Activated naive CD8-positive, alpha-beta T cell treated with anti-CD3 and anti-CD28 coated beads, Interleukin-2, amount 10 ng/mL, durations not matched to agents 7 days and 5 days (primary cell): ENCODE measurements at regions not wholly inside any gene's neighbourhood (a gene's known extent, or its start where the extent isn't known, plus 50 kb on each side); places are given as distances from the start of the nearest gene placed in this dataset.
A peak's percentile ranks its signal among the peaks of the same experiment; 100 is the strongest.
"Not testable (repeated sequence)": the region's sequence is repeated elsewhere in the genome, so short reads cannot be mapped to it uniquely, and the experiment has no call there.

Experiments used
- ATAC-seq: fragments of 150-1000 bp; cut with Tn5 transposase; one replicate; pipeline ENCODE4 v1.10.0; 2021; ENCODE audit warnings: low read depth, moderate library complexity
- POLR2A ChIA-PET: fragments of 350-600 bp; sonication (Branson Sonifier 250); formaldehyde crosslinking; loops from one replicate; lab custom pipeline; 2021; ENCODE audit warnings: antibody characterized with exemption; lab: Charles Lee
- DNase-seq: peaks from one replicate; pipeline ENCODE4 v3.0.0; 2021
- H3K27ac Mint-ChIP-seq: one replicate; pipeline ENCODE4 v1.8.0; 2022; ENCODE audit warnings: mild to moderate bottlenecking, mixed read lengths
- H3K27me3 Mint-ChIP-seq: one replicate; pipeline ENCODE4 v1.8.0; 2022; ENCODE audit warnings: mild to moderate bottlenecking, moderate library complexity, mixed read lengths
- H3K36me3 Mint-ChIP-seq: one replicate; pipeline ENCODE4 v1.8.0; 2021; ENCODE audit warnings: mild to moderate bottlenecking, mixed read lengths
- H3K4me1 Mint-ChIP-seq: one replicate; pipeline ENCODE4 v1.8.0; 2021; ENCODE audit warnings: mixed read lengths
- H3K4me3 Mint-ChIP-seq: one replicate; pipeline ENCODE4 v1.8.0; 2022; ENCODE audit warnings: mild to moderate bottlenecking, moderate library complexity, mixed read lengths
- H3K9me3 Mint-ChIP-seq: one replicate; pipeline ENCODE4 v1.8.0; 2021; ENCODE audit warnings: mixed read lengths

- H3K9me3 Mint-ChIP-seq, H3K36me3 Mint-ChIP-seq, H3K27me3 Mint-ChIP-seq, DNase-seq, H3K27ac Mint-ChIP-seq, H3K4me1 Mint-ChIP-seq, ATAC-seq, H3K4me3 Mint-ChIP-seq, POLR2A ChIA-PET: not testable (repeated sequence)
Observed at GRCh38 chr15:30195355-30196008, 60.6 kb downstream of the GOLGA8T start.

GRCh38 chr15:30196009-30196375 is 61.1 kb downstream of the GOLGA8T start:
- DNase-seq (peak; percentile 46), ATAC-seq (peak; percentile 47)
- H3K36me3 Mint-ChIP-seq, H3K27ac Mint-ChIP-seq, POLR2A ChIA-PET, H3K9me3 Mint-ChIP-seq, H3K4me1 Mint-ChIP-seq, H3K27me3 Mint-ChIP-seq, H3K4me3 Mint-ChIP-seq: not testable (repeated sequence)

GRCh38 chr15:30196769-30197168 is 61.9 kb downstream of the GOLGA8T start:
- H3K27me3 Mint-ChIP-seq, DNase-seq, H3K27ac Mint-ChIP-seq, H3K4me1 Mint-ChIP-seq, POLR2A ChIA-PET, ATAC-seq, H3K36me3 Mint-ChIP-seq, H3K9me3 Mint-ChIP-seq, H3K4me3 Mint-ChIP-seq: not testable (repeated sequence)

DNA sequence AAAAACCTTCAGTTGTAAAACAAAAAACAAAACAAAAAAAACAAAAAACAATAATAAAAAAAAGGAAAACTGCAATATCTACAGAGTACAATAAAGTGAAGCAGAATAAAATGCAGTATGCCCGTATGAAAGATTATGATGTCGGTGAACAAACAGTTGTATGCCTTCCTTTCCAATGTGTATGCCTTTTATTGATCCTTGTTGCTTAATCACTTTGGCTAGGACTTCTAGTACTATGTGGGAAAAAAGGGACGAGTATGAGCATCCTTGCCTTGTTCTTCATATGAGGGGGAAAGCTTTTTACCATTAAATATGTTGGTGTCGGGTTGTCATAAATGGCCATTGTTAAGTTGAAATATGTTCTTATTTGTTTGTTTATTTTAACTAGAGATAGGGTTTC is 66.7 kb downstream of the GOLGA8T start:
- ATAC-seq, H3K36me3 Mint-ChIP-seq, POLR2A ChIA-PET, H3K4me3 Mint-ChIP-seq, H3K27ac Mint-ChIP-seq, H3K27me3 Mint-ChIP-seq, H3K9me3 Mint-ChIP-seq, H3K4me1 Mint-ChIP-seq, DNase-seq: not testable (repeated sequence)

DNA sequence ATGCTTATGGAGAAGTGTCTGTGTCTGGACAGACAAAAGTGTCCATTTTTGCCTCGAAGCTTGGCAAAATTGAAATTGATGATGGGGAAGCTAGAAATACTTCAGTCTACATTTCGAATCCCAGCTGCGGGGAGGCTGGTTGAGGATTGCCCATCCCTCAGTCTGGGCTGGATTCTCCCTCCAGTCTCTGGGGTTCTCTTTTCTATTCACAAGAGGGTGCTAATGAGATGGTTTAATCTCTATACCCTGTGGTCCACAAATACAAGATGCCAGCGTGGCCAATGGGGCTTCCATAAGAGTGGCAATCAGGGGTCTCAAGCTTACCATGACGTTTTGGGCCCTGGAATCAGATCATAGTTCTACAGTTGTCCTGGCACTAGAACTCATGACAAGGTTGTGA is 78.9 kb downstream of the GOLGA8T start:
- H3K27ac Mint-ChIP-seq, H3K36me3 Mint-ChIP-seq, ATAC-seq, H3K9me3 Mint-ChIP-seq, H3K4me3 Mint-ChIP-seq, POLR2A ChIA-PET, H3K4me1 Mint-ChIP-seq, H3K27me3 Mint-ChIP-seq, DNase-seq: not testable (repeated sequence)

GRCh38 chr15:30221803-30222202 is 87.0 kb downstream of the GOLGA8T start:
- POLR2A ChIA-PET, H3K27ac Mint-ChIP-seq, H3K36me3 Mint-ChIP-seq, H3K27me3 Mint-ChIP-seq, H3K9me3 Mint-ChIP-seq, H3K4me3 Mint-ChIP-seq, DNase-seq, H3K4me1 Mint-ChIP-seq, ATAC-seq: not testable (repeated sequence)

DNA sequence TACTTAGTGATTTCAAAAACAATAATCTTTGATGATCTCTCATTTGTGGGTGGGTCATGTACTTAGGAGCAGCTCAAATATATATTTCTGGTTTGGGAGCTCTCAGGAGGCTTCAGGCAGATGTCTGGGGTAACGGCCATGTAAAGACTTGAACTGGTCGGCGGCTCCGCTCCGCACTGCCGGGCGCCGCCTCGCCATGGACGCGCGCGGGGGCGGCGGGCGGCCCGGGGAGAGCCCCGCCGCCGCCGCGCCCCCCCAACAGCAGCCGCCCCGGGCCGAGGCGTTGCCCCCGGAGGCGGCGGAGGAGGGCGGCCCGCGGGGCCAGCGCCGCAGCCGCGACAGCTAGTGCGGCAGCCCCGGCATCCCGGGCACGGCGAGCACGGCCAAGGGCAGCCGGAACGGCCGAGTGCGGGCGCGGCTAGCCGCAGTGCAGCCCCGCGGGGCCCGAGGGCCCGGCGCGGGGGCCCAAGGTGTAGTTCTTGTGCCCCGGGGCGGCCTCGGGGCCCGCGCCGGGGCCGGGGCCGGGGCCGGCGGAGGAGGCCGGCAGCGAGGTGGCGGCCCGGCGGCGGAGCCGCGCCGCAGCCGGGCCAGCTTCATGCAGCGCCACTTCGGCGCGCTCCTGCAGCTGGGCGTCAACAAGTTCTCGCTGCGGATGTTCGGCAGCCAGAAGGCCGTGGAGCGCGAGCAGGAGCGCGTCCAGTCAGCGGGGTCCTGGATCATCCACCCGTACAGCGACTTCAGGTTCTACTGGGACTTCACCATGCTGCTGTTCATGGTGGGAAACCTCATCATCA is 88.1 kb downstream of the GOLGA8T start:
- H3K4me1 Mint-ChIP-seq, H3K9me3 Mint-ChIP-seq, H3K36me3 Mint-ChIP-seq, H3K27ac Mint-ChIP-seq, DNase-seq, H3K27me3 Mint-ChIP-seq, POLR2A ChIA-PET, H3K4me3 Mint-ChIP-seq: not testable (repeated sequence)
- peak; percentile 52 for ATAC-seq

DNA sequence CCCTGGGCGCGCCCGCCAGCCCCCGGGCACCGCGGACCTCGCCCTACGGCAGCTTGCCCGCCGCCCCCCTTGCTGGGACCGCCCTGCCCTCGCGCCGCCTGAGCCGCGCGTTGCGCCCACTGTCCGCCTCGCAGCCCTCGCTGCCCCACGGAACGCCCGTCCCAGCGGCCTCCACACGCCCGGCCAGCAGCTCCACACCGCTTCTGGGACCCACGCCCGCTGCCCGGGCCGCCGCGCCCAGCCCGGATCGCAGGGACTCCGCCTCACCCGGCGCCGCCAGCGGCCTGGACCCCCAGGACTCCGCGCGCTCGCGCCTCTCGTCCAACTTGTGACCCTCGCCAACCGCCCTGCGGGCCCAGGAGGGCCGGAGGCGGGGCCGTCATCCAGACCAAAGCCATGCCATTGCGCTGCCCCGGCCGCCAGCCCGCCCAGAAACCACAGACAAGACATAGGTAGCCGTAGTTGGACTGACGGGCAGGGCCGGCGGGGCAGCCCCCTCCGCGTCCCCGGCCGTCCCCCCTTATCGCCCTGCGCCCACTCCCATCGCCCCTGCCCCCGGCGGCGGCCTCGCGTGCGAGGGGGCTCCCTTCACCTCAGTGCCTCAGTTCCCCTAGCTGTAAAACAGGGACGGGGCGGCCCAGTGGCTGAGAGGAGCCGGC is 90.5 kb downstream of the GOLGA8T start:
- DNase-seq, H3K9me3 Mint-ChIP-seq, POLR2A ChIA-PET, H3K4me1 Mint-ChIP-seq, H3K4me3 Mint-ChIP-seq, H3K36me3 Mint-ChIP-seq, H3K27ac Mint-ChIP-seq, ATAC-seq, H3K27me3 Mint-ChIP-seq: not testable (repeated sequence)

- H3K9me3 Mint-ChIP-seq, H3K36me3 Mint-ChIP-seq, H3K4me3 Mint-ChIP-seq, ATAC-seq, H3K27ac Mint-ChIP-seq, POLR2A ChIA-PET, H3K4me1 Mint-ChIP-seq, H3K27me3 Mint-ChIP-seq: not testable (repeated sequence)
- peak; percentile 19 for DNase-seq
Observed at GRCh38 chr15:30261432-30262141, 126.7 kb downstream of the GOLGA8T start.

DNA sequence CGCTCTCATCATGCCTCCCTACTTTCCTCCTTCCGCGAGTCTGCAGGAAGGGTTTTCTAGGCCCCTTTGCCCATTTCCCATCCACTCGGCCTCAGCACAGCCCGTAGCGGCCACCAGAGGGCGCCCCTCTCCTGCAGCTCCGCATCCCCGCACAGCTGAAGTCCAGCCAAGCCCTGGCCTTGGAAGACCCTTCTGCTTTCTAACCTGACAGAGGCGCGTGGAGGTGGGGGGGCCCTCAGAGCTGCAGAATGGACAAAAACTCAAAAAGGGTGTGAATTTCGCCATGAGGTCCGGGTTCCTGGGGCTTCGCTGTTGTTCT is 127.2 kb downstream of the GOLGA8T start:
- H3K9me3 Mint-ChIP-seq, H3K4me1 Mint-ChIP-seq, POLR2A ChIA-PET, H3K4me3 Mint-ChIP-seq, H3K36me3 Mint-ChIP-seq, DNase-seq, H3K27me3 Mint-ChIP-seq, H3K27ac Mint-ChIP-seq: not testable (repeated sequence)
- peak; percentile 56 for ATAC-seq

DNA sequence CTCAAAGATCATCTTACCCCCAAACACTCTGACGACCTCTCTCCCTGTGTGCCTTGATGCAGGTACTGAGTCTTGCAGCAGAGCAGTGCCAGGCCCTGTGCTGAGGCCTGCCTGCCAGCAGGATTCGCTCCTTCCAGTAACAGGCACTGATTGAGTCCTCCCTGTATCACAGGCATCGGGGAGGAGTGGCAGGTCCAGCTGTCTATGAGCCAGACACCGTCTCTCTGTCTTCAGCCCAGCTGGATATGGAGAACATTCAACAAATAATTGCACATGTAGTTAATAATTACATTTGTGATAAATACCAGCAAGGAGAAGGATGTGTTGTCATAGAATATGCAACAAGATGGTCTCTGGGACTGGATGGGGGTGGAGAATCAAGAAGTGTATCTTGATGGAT is 129.1 kb downstream of the GOLGA8T start:
- ATAC-seq, H3K4me3 Mint-ChIP-seq, H3K27ac Mint-ChIP-seq, POLR2A ChIA-PET, DNase-seq, H3K4me1 Mint-ChIP-seq, H3K36me3 Mint-ChIP-seq, H3K9me3 Mint-ChIP-seq, H3K27me3 Mint-ChIP-seq: not testable (repeated sequence)

DNA sequence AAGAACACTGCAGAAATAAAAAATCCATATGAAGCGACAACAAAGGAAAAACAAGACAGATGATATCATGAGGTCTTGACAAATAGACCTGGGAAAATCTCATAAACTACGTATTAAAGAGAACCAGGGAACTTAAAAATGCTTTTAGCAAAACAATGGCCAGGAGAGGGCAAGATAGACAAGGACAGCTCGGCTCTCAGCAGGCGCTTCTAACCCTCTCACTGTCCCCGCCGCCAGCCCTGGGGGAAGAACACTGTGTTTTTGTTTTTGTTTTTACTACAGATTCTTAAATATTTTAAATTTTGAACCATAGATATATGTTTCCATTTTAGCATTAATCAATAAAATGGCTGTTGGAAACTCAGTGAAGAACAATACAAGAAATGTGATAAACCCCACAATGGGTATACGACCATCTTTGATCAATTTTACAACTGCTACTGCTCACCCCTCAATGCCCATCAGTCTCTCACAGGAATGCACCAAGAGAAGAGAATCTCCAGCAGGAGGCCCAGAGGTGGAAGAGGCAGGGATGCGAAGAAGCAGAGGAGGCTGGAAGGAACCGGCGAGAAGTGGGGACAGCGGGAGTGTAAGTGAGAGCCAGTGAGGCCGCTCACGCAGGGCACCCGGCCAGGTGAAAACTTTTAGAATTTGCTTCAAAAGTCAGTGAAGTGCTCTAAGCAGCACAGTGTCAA is 98.0 kb downstream of the CHRFAM7A start:
- ATAC-seq, H3K27me3 Mint-ChIP-seq, H3K4me1 Mint-ChIP-seq, H3K36me3 Mint-ChIP-seq, POLR2A ChIA-PET, H3K9me3 Mint-ChIP-seq, H3K27ac Mint-ChIP-seq, DNase-seq, H3K4me3 Mint-ChIP-seq: not testable (repeated sequence)

DNA sequence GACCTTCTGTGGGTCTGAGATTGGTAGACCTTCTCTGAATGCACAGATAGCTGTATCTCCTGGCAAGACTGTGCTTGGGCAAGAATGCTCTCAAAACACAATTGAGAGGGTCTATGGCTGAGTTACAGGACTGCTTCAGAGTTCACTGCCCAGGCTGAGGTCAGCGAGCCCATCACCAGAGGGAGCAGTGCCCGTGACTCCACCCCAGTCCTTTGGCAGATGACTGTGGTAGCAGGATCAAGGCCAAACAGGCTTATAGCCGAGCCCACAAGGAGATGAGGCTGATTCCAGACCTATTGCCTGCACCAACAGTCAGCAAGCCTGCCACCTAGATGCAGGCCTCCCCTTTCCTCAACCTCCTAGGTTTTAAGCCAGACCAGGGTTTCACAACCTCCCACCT is 89.4 kb downstream of the CHRFAM7A start:
- H3K9me3 Mint-ChIP-seq, H3K4me3 Mint-ChIP-seq, H3K27me3 Mint-ChIP-seq, POLR2A ChIA-PET, DNase-seq, ATAC-seq, H3K4me1 Mint-ChIP-seq, H3K36me3 Mint-ChIP-seq, H3K27ac Mint-ChIP-seq: not testable (repeated sequence)
